Parathyroid adenoma (tissue), 2 donors: ENCODE measurements at regions not wholly inside any gene's neighbourhood (a gene's known extent, or its start where the extent isn't known, plus 50 kb on each side); places are given as distances from the start of the nearest gene placed in this dataset.

Experiments used
- H2AFZ ChIP-seq: fragments of 300-600 bp; sonication (generic); one replicate; pipeline ENCODE4 v1.7.0; 2017; ENCODE audit warnings: antibody characterized with exemption, mild to moderate bottlenecking
- H3K27ac ChIP-seq: fragments of 300-600 bp; sonication (generic); one replicate; pipeline ENCODE4 v1.7.0; 2017
- H3K27me3 ChIP-seq: fragments of 300-600 bp; sonication (generic); one replicate; pipeline ENCODE4 v1.7.0; 2017; ENCODE audit warnings: low read length; ENCODE audit not compliant: control insufficient read depth, insufficient read depth
- H3K36me3 ChIP-seq: fragments of 300-600 bp; sonication (generic); one replicate; pipeline ENCODE4 v1.7.0; 2017; ENCODE audit warnings: low read length; ENCODE audit not compliant: control insufficient read depth, insufficient read depth
- H3K4me1 ChIP-seq: fragments of 300-600 bp; sonication (generic); one replicate; pipeline ENCODE4 v1.7.0; 2017; ENCODE audit warnings: control low read depth
- H3K4me2 ChIP-seq: fragments of 300-600 bp; sonication (generic); one replicate; pipeline ENCODE4 v1.7.0; 2017; ENCODE audit warnings: low read length
- H3K4me3 ChIP-seq: fragments of 300-600 bp; sonication (generic); one replicate; pipeline ENCODE4 v1.7.0; 2017; ENCODE audit warnings: low read depth, low read length
- H3K79me2 ChIP-seq: fragments of 300-600 bp; sonication (generic); one replicate; pipeline ENCODE4 v1.7.0; 2017; ENCODE audit warnings: control low read depth
- H3K9ac ChIP-seq: fragments of 300-600 bp; sonication (generic); one replicate; pipeline ENCODE4 v1.7.0; 2017; ENCODE audit warnings: mild to moderate bottlenecking
- H3K9me3 ChIP-seq: fragments of 300-600 bp; sonication (generic); one replicate; pipeline ENCODE4 v1.7.0; 2017; ENCODE audit warnings: low read length; ENCODE audit not compliant: control insufficient read depth
- TF ChIP-seq, protein P1 (sequence below): fragments of 300-600 bp; sonication (generic); IDR thresholded peaks from one replicate; pipeline ENCODE4 v1.7.0; 2017; ENCODE audit warnings: antibody characterized with exemption, mild to moderate bottlenecking
- donor health status: primary hyperparathyroidism.

DNA sequence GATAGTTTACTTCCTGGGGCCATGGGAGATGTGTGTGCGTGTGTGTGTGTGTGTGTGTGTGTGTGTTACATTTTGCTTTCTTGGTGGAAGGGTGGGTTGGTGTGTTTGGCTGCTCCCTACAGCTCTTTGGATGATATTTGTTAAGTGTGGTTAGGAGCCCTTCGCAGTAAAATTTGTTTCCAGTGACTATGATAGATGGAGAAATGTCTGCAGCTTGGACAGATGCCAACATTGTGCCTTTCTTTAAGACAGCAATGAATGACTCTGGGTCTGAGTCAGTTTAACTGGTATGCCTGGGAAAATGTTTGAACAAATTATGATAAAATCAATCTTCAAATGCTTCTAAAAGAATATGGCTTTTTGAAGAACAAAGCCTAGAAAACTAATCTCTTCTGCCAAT, 102.7 kb upstream of the TRPC6 start:
- H3K4me2 ChIP-seq: no peak overlapping the region
- no peak overlapping the region for H2AFZ ChIP-seq
- H3K9ac ChIP-seq: no peak overlapping the region
- TF ChIP-seq, protein P1, sequence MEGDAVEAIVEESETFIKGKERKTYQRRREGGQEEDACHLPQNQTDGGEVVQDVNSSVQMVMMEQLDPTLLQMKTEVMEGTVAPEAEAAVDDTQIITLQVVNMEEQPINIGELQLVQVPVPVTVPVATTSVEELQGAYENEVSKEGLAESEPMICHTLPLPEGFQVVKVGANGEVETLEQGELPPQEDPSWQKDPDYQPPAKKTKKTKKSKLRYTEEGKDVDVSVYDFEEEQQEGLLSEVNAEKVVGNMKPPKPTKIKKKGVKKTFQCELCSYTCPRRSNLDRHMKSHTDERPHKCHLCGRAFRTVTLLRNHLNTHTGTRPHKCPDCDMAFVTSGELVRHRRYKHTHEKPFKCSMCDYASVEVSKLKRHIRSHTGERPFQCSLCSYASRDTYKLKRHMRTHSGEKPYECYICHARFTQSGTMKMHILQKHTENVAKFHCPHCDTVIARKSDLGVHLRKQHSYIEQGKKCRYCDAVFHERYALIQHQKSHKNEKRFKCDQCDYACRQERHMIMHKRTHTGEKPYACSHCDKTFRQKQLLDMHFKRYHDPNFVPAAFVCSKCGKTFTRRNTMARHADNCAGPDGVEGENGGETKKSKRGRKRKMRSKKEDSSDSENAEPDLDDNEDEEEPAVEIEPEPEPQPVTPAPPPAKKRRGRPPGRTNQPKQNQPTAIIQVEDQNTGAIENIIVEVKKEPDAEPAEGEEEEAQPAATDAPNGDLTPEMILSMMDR: no peak
- no peaks in the 10 kb centered on the region for H3K4me1 ChIP-seq
- H3K9me3 ChIP-seq: no peaks in the 10 kb centered on the region
- no peak overlapping the region for H3K4me3 ChIP-seq
- H3K27me3 ChIP-seq: no peaks in the 10 kb centered on the region
- H3K36me3 ChIP-seq: no peaks in the 10 kb centered on the region
- H3K27ac ChIP-seq: no peak overlapping the region
- H3K79me2 ChIP-seq: no peaks in the 10 kb centered on the region

DNA sequence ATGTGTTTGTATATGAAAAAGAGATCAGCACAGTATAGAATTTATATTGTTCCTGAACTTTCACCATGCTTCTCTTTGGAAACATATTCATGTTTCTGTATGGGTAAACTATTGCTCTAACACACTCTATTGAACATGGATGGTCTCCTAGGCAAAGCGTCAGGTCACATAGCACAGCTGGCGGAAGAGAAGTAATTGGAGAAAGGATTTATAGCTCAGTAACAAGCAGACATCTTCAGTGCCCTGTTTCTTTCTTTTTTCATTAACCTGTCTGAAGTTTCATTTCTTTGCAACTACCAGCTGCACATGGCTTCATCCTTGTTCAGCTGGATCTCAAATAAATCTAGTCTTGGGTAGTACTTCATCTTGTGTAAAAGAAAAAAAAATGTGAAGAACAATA, 84.4 kb upstream of the TRPC6 start:
- no peak overlapping the region for H3K9ac ChIP-seq
- no peak overlapping the region for H3K27ac ChIP-seq
- H3K27me3 ChIP-seq: no peaks in the 10 kb centered on the region
- no peaks in the 10 kb centered on the region for H3K9me3 ChIP-seq
- no peak overlapping the region for H2AFZ ChIP-seq
- H3K79me2 ChIP-seq: no peaks in the 10 kb centered on the region
- TF ChIP-seq, protein P1: no peak
- H3K36me3 ChIP-seq: no peaks in the 10 kb centered on the region
- no peak overlapping the region for H3K4me2 ChIP-seq
- H3K4me1 ChIP-seq: no peaks in the 10 kb centered on the region
- no peak overlapping the region for H3K4me3 ChIP-seq

GRCh38 chr11:101666916-101667315, 83.1 kb upstream of the TRPC6 start:
- no peak overlapping the region for H3K9ac ChIP-seq
- no peak overlapping the region for H3K4me3 ChIP-seq
- TF ChIP-seq, protein P1: no peak
- no peak overlapping the region for H2AFZ ChIP-seq
- H3K27ac ChIP-seq: no peak overlapping the region
- H3K4me2 ChIP-seq: no peak overlapping the region
- no peaks in the 10 kb centered on the region for H3K27me3 ChIP-seq
- no peaks in the 10 kb centered on the region for H3K79me2 ChIP-seq
- no peaks in the 10 kb centered on the region for H3K9me3 ChIP-seq
- no peaks in the 10 kb centered on the region for H3K4me1 ChIP-seq
- H3K36me3 ChIP-seq: no peaks in the 10 kb centered on the region

GRCh38 chr11:101661559-101661958, 77.8 kb upstream of the TRPC6 start:
- H2AFZ ChIP-seq: no peak overlapping the region
- H3K36me3 ChIP-seq: no peaks in the 10 kb centered on the region
- H3K27ac ChIP-seq: no peak overlapping the region
- no peaks in the 10 kb centered on the region for H3K9me3 ChIP-seq
- H3K4me3 ChIP-seq: no peak overlapping the region
- H3K79me2 ChIP-seq: no peaks in the 10 kb centered on the region
- H3K27me3 ChIP-seq: no peaks in the 10 kb centered on the region
- H3K4me1 ChIP-seq: no peaks in the 10 kb centered on the region
- TF ChIP-seq, protein P1: no peak
- H3K4me2 ChIP-seq: no peak overlapping the region
- H3K9ac ChIP-seq: no peak overlapping the region
